ACHN (cell line): ENCODE measurements at regions not wholly inside any gene's neighbourhood (a gene's known extent, or its start where the extent isn't known, plus 50 kb on each side); places are given as distances from the start of the nearest gene placed in this dataset.
"Not testable (repeated sequence)": the region's sequence is repeated elsewhere in the genome, so short reads cannot be mapped to it uniquely, and the experiment has no call there.

ENCODE experiments used
- DNase-seq: peaks from one replicate; pipeline ENCODE4 v3.0.0-alpha.2; 2015
- in situ Hi-C: cut with HindIII; loops from 2 replicates; pipeline ENCODE4 v1.10.0; 2017; ENCODE audit warnings: low sequenced_read_pairs, low pct_ligation_motif_present, low pct_unique_long_range_greater_than_20kb

DNA sequence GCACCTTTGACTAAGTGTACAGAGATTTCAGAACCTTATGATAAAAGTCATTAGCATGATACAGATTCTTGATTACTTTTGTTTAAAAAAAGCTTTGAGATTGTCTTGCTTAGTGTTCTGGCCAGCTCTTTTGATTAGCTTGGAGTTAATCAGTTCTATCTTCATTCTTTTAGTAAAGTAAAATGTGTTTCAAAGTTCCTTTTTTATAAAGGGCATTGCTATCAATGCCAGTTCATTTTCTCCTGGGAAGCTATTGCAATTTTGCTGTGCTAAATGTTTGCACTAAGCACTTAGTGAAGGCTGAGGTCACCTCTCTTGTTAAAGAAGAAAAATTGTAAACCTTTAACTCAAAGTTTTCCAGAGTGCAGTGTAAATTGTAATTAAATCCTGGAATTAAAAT lies 946.7 kb upstream of the TMPRSS15 start:
- DNase-seq = no peak
- in situ Hi-C loops = no loop called here

DNA sequence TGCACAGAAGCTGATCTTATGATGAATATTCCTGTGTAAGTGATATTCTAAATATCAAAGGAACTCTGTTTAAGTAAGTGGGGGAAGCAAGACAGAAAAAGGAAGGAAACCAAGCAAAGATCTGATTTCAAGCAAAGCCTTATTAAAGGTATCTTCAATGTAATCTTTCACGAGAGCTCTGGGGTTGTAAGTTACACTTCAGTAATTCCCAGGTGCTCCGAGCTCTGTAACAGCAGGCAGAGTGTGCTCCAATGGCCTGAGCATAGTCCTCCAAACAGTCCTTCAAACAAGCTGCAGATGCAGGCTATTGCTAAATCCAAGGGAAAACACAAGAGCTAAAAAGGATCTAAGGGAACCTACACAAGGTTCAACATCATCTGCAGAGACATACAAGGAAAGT lies 949.7 kb upstream of the TMPRSS15 start:
- in situ Hi-C loops = no loop called here
- DNase-seq = no peak

DNA sequence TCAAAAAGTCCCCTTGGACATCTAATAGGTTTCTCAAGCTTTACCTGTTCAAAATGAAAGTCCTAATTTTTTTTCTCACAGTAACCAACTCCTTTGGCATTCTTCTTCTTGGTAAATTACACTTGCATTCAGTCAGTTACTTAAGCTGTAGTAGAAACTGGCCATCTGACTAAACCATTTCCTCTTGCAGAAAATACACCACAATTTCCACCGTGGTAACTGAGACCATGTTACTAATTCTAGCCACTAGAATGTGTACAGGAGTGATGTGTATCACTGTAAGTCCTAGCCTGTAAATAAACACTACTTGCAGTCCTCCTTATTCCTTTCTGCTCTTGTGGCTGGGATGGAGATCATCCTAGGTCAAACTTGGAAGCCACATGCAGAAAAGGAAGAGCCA lies 965.4 kb upstream of the TMPRSS15 start:
- in situ Hi-C loops = no loop called here
- DNase-seq = no peak

DNA sequence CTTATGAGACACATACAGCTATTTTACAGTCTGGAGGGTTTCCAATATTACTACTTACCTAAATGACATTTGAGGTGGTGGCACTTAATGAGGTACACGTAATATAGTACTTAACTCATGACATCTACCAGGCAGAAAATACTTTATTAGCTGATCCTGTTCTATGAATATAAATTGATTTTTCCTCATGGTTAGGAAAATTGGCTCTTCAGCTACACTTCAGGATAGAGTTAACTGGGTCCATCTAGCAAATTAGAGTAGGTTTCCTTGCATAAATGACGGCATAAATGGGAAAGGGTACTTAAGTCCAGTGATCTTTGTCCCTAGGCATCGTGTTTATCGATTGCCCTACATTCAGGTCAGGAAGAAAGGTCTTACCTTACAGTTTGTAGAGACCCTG lies 988.8 kb upstream of the TMPRSS15 start:
- DNase-seq = no peak
- in situ Hi-C loops = no loop called here

DNA sequence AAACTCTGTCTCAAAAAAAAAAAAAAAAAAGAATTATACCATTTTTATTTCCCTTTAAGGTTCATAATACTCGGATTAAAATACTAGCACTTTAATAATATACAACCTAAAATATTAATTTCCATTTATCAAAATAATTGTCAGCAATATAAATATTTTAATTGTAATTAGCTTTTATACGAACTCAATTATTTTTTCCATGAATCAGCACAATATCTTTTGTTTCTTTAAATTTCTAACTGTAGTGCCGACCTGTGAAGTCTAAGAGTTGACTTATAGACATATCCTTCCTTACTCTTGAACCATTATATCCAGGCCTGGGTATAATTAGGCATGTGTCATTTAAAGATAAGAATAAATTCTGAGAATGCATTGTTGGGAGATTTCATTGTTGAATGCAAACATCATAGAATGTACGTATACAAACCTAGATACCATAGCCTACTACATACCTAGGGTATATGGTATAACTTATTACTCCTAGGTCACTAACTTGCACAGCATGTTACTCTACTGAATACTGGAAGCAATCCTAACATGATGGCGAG lies 996.7 kb upstream of the TMPRSS15 start:
- in situ Hi-C loops = no loop called here
- no peak for DNase-seq

DNA sequence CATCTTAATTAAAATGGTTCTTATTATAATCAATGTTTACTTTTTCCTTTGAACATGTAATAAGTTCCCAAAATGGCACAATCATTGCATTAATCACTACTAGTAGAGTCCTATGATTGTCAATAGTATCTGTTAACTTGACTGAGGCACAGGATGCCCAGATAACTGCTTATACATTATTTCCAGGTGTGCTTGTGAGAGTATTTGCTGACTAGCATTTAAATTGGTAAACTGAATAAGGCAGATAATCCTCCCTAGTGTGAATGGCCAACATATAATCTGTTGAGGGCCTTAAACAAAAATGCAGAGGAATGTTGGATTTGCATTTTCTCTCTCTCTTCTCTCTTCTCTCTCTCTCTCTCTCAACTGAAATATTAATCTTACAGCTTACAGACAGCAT lies 999.3 kb upstream of the TMPRSS15 start:
- no peak for DNase-seq

DNA sequence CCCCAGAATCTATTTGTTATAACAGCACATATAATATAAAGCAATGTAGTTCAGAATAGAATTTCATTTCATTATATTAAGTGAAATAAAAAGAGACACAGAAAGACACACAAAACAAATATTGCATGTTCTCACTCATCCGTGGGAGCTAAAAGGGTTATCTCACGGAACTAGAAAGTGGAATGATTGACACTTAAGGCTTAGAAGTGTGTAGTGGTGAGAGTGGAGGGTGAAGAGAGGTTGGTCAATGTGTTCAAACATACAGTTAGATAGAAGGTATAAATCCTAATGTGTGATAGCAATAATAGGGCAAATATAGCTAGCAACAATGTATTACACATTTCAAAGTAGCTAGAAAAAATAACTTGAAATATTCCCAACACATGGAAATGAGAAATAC lies 1001.7 kb upstream of the TMPRSS15 start:
- DNase-seq = no peak
- in situ Hi-C loops = no loop called here

More for the DNA sequence above, 999.3 kb upstream of the TMPRSS15 start:
- in situ Hi-C loops = no loop called here

DNA sequence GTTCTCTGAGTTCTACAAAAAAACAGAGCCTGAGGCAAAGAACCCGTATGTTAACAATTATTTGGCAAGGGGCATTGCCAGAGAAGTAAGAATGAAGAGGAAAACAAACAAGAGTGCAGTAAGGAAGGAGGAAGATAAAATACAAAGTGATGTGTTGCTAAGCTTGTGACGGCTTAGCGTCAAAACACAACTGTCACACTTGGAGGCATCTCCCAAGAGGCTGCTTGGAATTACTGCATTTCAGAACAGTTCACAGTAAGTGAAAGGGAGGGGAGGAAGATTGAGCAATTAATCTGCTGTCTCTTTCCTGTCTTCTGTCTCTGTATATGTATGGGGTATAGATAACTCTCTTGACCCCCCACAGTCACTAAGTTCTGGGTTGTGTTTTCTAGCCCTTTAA lies 1017.0 kb upstream of the TMPRSS15 start:
- in situ Hi-C loops = no loop called here
- DNase-seq = no peak

DNA sequence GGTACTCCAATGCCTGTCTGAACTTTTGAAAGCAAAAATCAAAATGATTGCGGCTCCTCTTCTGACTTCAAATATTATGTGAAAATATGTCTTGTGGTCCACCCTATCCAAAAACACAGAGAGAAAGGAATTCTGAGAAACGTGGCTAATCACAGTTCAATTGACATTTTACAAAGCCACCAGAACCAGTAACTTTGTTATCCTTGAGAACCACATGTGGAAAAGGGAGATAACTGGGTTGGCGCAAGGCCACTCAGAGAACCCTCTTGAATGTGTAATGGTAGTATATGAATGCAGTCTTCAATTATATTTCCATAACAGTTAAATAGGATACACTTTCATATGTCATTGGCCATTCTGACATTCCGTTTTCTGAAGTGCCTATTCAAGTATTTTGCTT lies 1030.0 kb upstream of the TMPRSS15 start:
- DNase-seq = no peak
- in situ Hi-C loops = no loop called here

DNA sequence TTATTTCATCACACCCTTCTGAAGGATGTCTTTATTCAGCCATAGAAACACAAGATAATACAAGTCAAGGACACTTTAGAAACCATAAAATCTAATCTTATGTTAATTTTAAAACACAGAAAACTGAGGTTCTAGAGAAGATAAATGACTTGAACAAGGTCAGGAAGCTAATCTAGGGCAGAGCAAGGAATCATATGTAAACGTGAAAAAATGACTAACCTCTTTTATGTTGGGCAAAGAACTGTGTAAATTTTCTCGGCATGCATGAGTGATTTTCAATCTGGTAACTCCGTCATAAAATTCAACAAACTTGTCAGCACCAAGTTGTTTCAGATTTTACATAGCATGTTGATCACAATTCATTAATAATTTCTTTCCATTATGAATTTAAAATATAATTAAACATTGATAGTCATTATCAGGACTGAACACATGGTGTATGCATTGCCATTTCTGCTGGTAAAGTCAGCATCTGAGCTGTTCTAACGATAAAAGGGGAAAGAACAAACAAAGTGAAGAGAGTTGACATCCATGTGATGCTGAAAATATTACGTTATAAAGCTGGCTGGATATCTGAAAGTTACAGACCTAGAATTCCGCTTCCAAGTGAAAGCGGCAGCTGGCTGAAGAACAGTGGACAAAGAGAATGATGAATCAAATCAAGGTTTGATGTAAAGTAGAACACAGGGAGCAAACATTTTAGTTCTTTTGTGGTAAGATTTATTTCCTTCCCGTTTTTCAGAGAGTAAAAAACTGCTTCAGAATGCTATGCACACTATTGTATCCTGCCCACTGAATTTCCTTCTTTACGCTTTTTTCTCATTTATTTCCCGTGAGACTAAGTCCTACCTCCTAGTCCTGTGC lies 1037.4 kb upstream of the TMPRSS15 start:
- in situ Hi-C loops = no loop called here
- DNase-seq = no peak

DNA sequence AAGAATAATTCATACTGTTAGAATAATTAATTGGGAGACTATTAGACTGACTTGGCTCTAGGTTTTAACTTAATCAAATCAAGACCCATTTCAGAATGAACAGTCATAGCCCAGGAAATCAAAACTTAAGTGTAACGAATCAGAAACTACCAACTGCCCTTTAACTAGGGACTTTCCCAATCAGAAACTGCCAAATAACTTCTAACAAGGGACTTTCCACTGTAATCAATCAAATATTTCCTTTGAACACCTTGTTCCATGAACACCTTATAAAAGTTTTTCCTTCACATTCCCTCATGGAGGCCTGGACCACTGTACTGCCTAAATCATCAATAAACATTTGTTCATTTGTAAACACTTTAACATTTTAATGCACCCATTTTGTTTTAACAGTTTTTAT lies 1054.7 kb upstream of the TMPRSS15 start:
- in situ Hi-C loops = no loop called here
- no peak for DNase-seq

DNA sequence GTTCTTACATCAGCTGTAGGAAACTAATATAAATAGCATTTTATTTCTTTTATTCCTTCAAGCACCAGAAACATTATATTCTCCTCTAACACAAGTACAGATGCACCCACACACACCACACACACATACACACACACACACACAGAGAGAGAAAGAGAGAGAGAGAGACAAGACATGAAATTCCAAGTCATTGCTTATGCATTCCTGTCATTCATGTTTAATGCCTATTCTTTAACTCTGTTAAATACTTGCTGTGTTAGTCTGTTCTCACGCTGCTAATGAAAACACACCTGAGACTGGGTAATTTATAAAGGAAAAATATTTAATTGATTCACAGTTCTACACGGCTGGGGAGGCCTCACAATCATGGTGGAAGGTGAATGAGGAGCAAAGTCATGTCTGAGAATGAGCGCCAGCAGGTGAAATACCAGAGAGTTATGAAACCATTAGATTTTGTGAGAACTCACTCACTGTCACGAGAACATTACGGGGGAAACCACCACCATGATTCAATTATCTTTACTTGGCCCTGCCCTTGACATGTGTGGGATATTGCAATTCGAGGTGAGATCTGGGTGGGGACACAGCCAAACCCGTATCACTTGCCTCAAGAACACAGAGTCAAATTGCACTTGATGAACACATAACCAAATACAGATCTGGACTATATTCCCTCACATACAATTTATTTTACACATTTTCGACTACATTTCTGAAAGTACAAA lies 1058.1 kb upstream of the TMPRSS15 start:
- in situ Hi-C loops = no loop called here
- DNase-seq = no peak

DNA sequence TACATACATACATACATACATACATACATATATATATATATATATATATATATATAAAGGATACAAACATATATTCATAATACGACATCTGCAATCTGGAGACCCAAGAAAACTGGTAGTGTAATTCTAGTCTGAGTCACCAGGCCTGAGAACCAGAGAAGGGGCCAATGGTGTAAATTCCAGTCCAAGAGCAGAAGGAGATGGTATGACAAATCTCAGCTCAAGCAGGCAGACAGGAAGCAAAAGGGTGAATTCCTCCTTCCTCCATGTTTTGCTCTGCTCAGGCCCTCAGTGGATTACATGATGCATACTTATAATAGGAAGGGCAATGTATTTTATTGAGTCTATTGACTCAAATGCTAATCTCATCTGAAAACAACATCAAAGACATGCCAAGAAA lies 1060.4 kb upstream of the TMPRSS15 start:
- in situ Hi-C loops = no loop called here
- DNase-seq = no peak

DNA sequence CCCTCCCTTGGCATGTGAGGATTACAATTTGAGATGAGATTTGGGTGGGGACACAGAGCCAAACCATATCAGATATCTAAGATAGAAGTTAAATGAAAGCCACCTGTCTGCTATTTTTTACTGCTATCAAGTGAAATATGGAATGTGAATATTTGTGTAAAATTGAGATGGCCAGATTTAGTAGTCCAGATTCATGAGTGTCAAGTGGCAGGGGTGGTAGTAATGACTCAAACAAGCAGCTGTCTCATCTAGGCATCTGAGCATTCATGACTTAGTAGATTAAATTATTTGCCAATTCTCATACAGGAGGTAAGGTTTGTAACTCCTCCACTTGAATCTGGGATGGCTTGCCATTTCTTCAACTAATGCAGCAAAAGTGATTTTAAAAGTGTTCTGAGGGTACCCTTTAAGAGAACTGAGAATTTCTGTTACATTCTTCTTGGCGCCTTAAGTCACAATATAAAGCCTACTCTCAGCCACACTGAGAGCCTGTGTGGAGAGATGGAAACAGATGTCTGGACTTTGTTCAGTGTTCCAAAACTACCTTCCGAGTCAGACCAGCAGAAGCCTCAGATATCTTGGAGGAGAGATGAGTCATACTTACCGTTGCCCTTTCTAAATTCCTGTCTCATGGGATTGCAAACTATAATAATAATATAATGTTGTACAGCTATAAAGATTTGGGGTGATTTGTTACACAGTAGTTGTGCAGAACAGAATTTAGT lies 1065.6 kb upstream of the TMPRSS15 start:
- no peak for DNase-seq
- in situ Hi-C loops = no loop called here

DNA sequence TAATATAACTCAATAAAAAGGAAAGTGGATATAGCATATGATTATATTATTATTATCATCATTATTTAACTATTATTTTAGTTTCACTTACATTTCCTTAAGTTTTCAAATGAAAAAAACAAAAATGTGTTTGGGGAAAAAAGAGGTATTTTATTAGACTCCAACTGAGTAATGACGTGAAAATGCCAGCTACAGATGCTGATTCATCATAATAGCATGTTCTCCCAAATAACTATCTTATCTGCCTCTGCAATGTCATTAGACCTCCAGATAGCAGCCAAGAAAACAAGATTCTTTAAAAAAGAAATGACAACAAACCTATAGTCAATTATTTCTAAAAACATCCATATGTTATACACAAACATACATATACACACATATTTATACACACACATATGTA lies 1071.9 kb upstream of the TMPRSS15 start:
- DNase-seq = no peak
- in situ Hi-C loops = no loop called here

DNA sequence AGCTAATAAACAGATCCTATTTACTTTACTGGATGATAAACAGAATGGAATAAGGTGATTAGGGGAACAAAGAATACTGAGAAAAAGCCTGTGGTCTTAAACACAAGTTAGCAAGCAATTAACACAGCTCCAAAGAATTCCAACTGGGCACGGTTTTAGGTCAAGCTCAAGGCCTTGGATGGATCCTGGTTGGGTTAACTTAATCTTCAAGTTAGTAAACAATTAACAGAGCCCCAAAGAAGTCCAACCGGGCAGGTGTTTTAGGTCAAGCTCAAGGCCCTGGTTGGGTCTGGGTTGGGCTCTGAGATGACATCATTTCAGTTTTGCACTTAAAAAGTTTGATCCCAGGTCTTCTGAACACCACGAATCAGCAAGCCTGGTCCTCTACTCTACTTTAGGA lies 1086.3 kb upstream of the TMPRSS15 start:
- in situ Hi-C loops = no loop called here

DNA sequence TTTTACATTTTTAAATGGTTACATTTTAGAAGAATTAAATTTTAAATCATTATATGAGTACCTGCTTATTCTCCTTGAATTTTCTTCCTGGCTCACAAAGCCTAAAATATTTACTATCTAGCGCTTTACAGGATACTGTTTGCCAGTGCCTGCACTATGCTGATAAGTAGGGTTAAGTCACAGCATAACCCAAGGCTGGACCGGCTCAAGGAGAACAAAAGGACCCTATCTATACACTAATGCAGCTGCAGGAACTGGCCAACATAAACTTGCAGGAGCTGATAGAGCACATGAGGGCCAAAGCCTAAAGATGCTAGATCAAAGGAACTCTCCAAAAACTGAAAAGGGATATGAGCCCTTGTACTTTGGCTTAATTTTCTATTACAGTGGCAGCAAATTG lies 1086.9 kb upstream of the TMPRSS15 start:
- in situ Hi-C loops = no loop called here
- no peak for DNase-seq

More for the DNA sequence above, 1086.3 kb upstream of the TMPRSS15 start:
- no peak for DNase-seq

DNA sequence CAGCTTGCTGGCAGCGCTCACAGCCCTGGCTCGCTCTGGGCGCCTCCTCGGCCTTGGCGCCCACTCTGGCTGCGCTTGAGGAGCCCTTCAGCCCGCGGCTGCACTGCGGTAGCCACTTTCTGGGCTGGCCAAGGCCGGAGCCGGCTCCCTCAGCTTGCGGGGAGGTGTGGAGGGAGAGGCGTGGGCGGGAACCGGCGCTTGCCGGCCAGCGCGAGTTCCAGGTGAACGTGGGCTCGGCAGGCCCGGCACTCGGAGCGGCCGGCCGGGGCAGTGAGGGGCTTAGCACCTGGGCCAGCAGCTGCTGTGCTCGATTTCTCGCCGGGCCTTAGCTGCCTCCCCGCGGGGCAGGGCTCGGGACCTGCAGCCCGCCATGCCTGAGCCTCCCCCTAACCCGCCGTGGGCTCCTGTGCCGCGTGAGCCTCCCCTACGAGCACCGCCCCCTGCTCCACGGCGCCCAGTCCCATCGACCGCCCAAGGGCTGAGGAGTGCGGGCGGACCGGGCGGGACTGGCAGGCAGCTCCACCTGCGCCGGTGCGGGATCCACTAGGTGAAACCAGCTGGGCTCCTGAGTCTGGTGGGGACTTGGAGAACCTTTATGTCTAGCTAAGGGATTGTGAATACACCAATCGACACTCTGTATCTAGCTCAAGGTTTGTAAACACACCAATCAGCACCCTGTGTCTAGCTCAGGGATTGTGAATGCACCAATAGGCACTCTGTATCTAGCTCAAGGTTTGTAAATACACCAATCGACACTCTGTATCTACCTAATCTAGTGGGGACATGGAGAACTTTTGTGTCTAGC lies 1090.1 kb upstream of the TMPRSS15 start:
- DNase-seq, in situ Hi-C loops: not testable (repeated sequence)
